Anterior cingulate cortex (tissue), 58 donors: ENCODE measurements at regions not wholly inside any gene's neighbourhood (a gene's known extent, or its start where the extent isn't known, plus 50 kb on each side); places are given as distances from the start of the nearest gene placed in this dataset.
A peak's percentile ranks its signal among the peaks of the same experiment; 100 is the strongest.

Source experiments
- DNase-seq, 58 donors: peaks; one replicate each; lab custom pipeline; 2025; lab: John Stamatoyannopoulos, UW

GRCh38 chr11:22497474-22497873 is 128.1 kb downstream of the FANCF start:
- DNase-seq: no peak

- peak in 20 of 58 donors; percentile 0 to 42 (median 14) for DNase-seq
Observed at GRCh38 chr11:22491555-22492225, 133.9 kb downstream of the FANCF start.

GRCh38 chr11:22479971-22480720 is 142.0 kb downstream of the SLC17A6 start:
- DNase-seq: no peak

GRCh38 chr11:22479208-22479607 is 141.0 kb downstream of the SLC17A6 start:
- no peak for DNase-seq

- DNase-seq: no peak
Observed at GRCh38 chr11:22478169-22478568, 140.0 kb downstream of the SLC17A6 start.

- no peak for DNase-seq
Observed at GRCh38 chr11:22477312-22477711, 139.1 kb downstream of the SLC17A6 start.

GRCh38 chr11:22476589-22476988 is 138.4 kb downstream of the SLC17A6 start:
- DNase-seq: no peak

GRCh38 chr11:22474616-22475015 is 136.4 kb downstream of the SLC17A6 start:
- no peak for DNase-seq

- no peak for DNase-seq
Observed at GRCh38 chr11:22473586-22473985, 135.4 kb downstream of the SLC17A6 start.

GRCh38 chr11:22472306-22472705 is 134.1 kb downstream of the SLC17A6 start:
- no peak for DNase-seq

GRCh38 chr11:22471385-22471784 is 133.2 kb downstream of the SLC17A6 start:
- DNase-seq: no peak

GRCh38 chr11:22467741-22468140 is 129.6 kb downstream of the SLC17A6 start:
- no peak for DNase-seq

- DNase-seq: no peak
Observed at GRCh38 chr11:22467248-22467647, 129.1 kb downstream of the SLC17A6 start.

GRCh38 chr11:22466809-22467208 is 128.6 kb downstream of the SLC17A6 start:
- no peak for DNase-seq

GRCh38 chr11:22466351-22466750 is 128.2 kb downstream of the SLC17A6 start:
- no peak for DNase-seq

GRCh38 chr11:22465620-22466019 is 127.4 kb downstream of the SLC17A6 start:
- no peak for DNase-seq

- DNase-seq: no peak
Observed at GRCh38 chr11:22461626-22462025, 123.4 kb downstream of the SLC17A6 start.

- DNase-seq: no peak
Observed at GRCh38 chr11:22460181-22460580, 122.0 kb downstream of the SLC17A6 start.

- no peak for DNase-seq
Observed at GRCh38 chr11:22459048-22459447, 120.9 kb downstream of the SLC17A6 start.

- no peak for DNase-seq
Observed at GRCh38 chr11:22458161-22458560, 120.0 kb downstream of the SLC17A6 start.

GRCh38 chr11:22456993-22457762 is 119.0 kb downstream of the SLC17A6 start:
- DNase-seq: no peak
